ENCODE measurements at regions not wholly inside any gene's neighbourhood (a gene's known extent, or its start where the extent isn't known, plus 50 kb on each side); places are given as distances from the start of the nearest gene placed in this dataset.

GRCh38 chr21:28148400-28149064 lies 844.1 kb downstream of the LTN1 start:
- TF ChIP-seq CTCF (conservative IDR thresholded peaks at IDR 0.05) (no peak), ZFX (IDR thresholded peaks at IDR 0.05) (no peak)
